Activated T-cell treated with anti-CD3 and anti-CD28 coated beads, Interleukin-2, amount 50 U/mL, for 24 hours (primary cell): ENCODE measurements at regions not wholly inside any gene's neighbourhood (a gene's known extent, or its start where the extent isn't known, plus 50 kb on each side); places are given as distances from the start of the nearest gene placed in this dataset.

Source experiments
- DNase-seq: peaks from one replicate; pipeline ENCODE4 v3.0.0-alpha.2; 2020
- H3K27ac Mint-ChIP-seq: 2 replicates; pipeline ENCODE4 v1.8.0; 2020; ENCODE audit warnings: mild to moderate bottlenecking, mixed read lengths
- H3K27me3 Mint-ChIP-seq: 2 replicates; pipeline ENCODE4 v1.8.0; 2020; ENCODE audit warnings: mixed read lengths
- H3K36me3 Mint-ChIP-seq: 2 replicates; pipeline ENCODE4 v1.8.0; 2020; ENCODE audit warnings: low read depth, mixed read lengths
- H3K4me1 Mint-ChIP-seq: 2 replicates; pipeline ENCODE4 v1.8.0; 2020; ENCODE audit warnings: low read depth, mixed read lengths
- H3K4me3 Mint-ChIP-seq: 2 replicates; pipeline ENCODE4 v1.8.0; 2020; ENCODE audit warnings: mild to moderate bottlenecking, moderate library complexity, mixed read lengths
- H3K9me3 Mint-ChIP-seq: 2 replicates; pipeline ENCODE4 v1.8.0; 2020; ENCODE audit warnings: mixed read lengths

- H3K36me3 Mint-ChIP-seq: no peaks in the 10 kb centered on the region
- no peaks in the 10 kb centered on the region for H3K4me1 Mint-ChIP-seq
- no peaks in the 10 kb centered on the region for H3K27me3 Mint-ChIP-seq
- no peak overlapping the region for H3K27ac Mint-ChIP-seq
- no peak overlapping the region for H3K4me3 Mint-ChIP-seq
- no peaks in the 10 kb centered on the region for H3K9me3 Mint-ChIP-seq
- DNase-seq: no peak
Measured at GRCh38 chr4:110793381-110793801, 170.5 kb upstream of the PITX2 start.

GRCh38 chr4:110793890-110794554 is 171.1 kb upstream of the PITX2 start:
- no peak for DNase-seq
- no peaks in the 10 kb centered on the region for H3K4me1 Mint-ChIP-seq
- H3K27ac Mint-ChIP-seq: no peak overlapping the region
- H3K27me3 Mint-ChIP-seq: no peaks in the 10 kb centered on the region
- H3K36me3 Mint-ChIP-seq: no peaks in the 10 kb centered on the region
- no peaks in the 10 kb centered on the region for H3K9me3 Mint-ChIP-seq
- no peak overlapping the region for H3K4me3 Mint-ChIP-seq

DNA sequence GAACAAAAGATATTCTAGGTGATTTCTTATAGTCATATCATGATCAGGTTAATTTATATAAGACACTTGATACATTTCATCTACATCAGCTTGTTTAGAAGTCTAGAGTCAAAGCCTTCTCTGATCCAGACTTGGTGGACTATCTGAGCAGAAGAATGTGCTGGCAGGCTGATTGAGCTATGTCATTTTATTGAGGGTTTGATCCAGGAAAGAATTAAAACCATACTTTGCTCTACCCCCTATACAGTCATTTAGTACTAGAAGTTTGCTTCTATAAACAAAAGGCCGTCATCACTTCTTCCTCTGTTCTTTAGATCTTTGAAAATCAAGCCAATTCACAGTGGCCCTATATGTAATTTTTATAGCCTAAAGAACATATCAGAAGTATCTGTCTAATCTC is 173.1 kb upstream of the PITX2 start:
- Mint-ChIP-seq H3K36me3 (no peaks in the 10 kb centered on the region), H3K9me3 (no peaks in the 10 kb centered on the region), H3K4me3 (no peak overlapping the region), H3K27me3 (no peaks in the 10 kb centered on the region), H3K27ac (no peak overlapping the region), H3K4me1 (no peaks in the 10 kb centered on the region)
- DNase-seq: no peak

DNA sequence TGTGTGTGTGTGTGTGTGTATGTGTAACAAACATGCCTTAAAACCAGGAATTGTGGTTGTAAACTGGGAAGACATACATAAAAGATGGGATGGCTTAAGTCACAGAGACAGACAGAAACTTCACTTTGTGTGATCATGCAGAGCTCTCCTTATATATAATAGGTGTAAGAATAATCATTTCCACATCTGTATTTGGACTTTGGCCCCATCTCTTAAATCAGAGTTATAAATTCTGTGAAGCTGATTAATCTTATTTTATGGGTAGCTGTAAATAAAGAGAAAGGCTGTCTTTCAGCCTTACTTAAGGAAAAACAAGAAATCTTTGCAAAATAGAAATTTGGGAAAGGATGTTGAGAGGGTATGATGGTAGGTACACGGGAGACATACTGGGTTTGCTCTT is 174.6 kb upstream of the PITX2 start:
- Mint-ChIP-seq H3K27me3 (no peaks in the 10 kb centered on the region), H3K36me3 (no peaks in the 10 kb centered on the region), H3K27ac (no peak overlapping the region), H3K4me3 (no peak overlapping the region), H3K4me1 (no peaks in the 10 kb centered on the region), H3K9me3 (no peaks in the 10 kb centered on the region)
- no peak for DNase-seq

GRCh38 chr4:110798687-110799086 is 175.8 kb upstream of the PITX2 start:
- Mint-ChIP-seq H3K27me3 (no peaks in the 10 kb centered on the region), H3K36me3 (no peaks in the 10 kb centered on the region), H3K4me1 (no peaks in the 10 kb centered on the region), H3K9me3 (no peaks in the 10 kb centered on the region), H3K4me3 (no peak overlapping the region), H3K27ac (no peak overlapping the region)
- no peak for DNase-seq

- no peak for DNase-seq
- Mint-ChIP-seq H3K4me3 (no peak overlapping the region), H3K36me3 (no peaks in the 10 kb centered on the region), H3K4me1 (no peaks in the 10 kb centered on the region), H3K9me3 (no peaks in the 10 kb centered on the region), H3K27ac (no peak overlapping the region), H3K27me3 (no peaks in the 10 kb centered on the region)
Measured at GRCh38 chr4:110799211-110799610, 176.3 kb upstream of the PITX2 start.

DNA sequence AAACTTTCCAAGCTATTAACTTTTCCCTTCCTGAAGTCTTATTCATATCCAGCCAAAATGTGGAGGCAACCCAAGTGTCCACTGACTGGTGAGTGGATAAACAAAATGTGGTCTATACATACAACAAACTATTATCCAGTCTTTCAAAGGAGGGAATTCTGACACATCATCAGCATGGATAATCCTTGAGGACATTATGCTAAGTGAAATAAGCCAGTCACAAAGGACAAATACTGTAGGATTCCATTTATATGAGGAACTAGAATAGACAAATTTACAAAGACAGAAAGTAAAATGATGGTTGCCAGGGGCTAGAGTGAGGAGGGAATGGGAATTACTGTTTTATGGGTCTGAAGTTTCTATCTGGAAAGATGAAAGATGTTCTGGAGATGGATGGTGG is 178.7 kb upstream of the PITX2 start:
- Mint-ChIP-seq H3K9me3 (no peaks in the 10 kb centered on the region), H3K27ac (no peak overlapping the region), H3K4me3 (no peak overlapping the region), H3K36me3 (no peaks in the 10 kb centered on the region), H3K27me3 (no peaks in the 10 kb centered on the region), H3K4me1 (no peaks in the 10 kb centered on the region)
- DNase-seq: no peak

DNA sequence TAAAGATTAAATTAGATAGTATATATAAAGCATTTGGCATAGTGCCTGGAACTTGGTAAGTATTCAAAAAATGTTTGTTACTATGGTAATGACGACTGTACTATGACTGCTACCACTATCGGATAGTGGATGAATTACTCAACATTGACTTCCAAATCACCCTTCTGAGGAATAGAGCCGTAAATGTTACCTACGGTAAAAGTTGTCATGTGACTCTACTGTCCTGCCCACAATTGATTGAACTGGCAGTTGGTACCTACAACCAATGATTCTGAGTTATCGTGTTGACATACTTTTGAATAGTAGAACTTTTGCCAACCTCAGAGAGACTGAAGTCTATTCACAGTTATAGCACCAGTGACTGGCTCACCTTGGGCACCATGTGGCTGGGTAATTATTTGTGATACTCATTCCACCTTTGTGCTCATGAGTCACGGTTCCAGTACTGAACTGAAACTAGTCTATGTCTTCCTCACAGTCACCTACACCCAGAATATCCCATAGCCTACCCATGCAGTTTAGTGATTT is 185.5 kb upstream of the PITX2 start:
- DNase-seq: no peak
- peaks cover 9% of the 10 kb centered on the region for H3K9me3 Mint-ChIP-seq
- H3K4me3 Mint-ChIP-seq: no peak overlapping the region
- no peaks in the 10 kb centered on the region for H3K36me3 Mint-ChIP-seq
- no peaks in the 10 kb centered on the region for H3K4me1 Mint-ChIP-seq
- no peak overlapping the region for H3K27ac Mint-ChIP-seq
- no peaks in the 10 kb centered on the region for H3K27me3 Mint-ChIP-seq

DNA sequence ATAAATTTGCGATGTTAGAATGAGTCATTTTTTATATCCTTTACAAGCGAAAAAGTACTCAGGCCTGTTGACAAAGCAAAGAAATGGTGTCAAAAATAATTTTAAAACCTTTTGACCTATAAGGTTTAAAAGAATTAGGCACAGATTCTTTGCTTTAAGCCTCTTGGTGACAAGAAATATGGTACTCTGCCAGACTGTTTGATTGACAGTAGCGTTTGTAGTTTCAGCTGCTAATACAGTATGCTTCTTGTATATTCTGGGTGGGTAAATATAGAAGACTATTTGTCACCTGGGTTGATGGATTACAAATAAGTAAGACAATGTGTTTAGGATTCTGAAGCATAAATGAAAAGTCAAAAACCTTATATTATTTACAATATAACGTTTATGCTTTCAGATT is 193.1 kb upstream of the PITX2 start:
- H3K4me1 Mint-ChIP-seq: no peaks in the 10 kb centered on the region
- H3K36me3 Mint-ChIP-seq: no peaks in the 10 kb centered on the region
- no peak overlapping the region for H3K27ac Mint-ChIP-seq
- H3K4me3 Mint-ChIP-seq: no peak overlapping the region
- DNase-seq: no peak
- H3K27me3 Mint-ChIP-seq: no peaks in the 10 kb centered on the region
- H3K9me3 Mint-ChIP-seq: no peaks in the 10 kb centered on the region

GRCh38 chr4:110816367-110816766 is 193.5 kb upstream of the PITX2 start:
- H3K36me3 Mint-ChIP-seq: no peaks in the 10 kb centered on the region
- H3K9me3 Mint-ChIP-seq: no peaks in the 10 kb centered on the region
- no peaks in the 10 kb centered on the region for H3K27me3 Mint-ChIP-seq
- no peaks in the 10 kb centered on the region for H3K4me1 Mint-ChIP-seq
- H3K27ac Mint-ChIP-seq: no peak overlapping the region
- H3K4me3 Mint-ChIP-seq: no peak overlapping the region
- no peak for DNase-seq

DNA sequence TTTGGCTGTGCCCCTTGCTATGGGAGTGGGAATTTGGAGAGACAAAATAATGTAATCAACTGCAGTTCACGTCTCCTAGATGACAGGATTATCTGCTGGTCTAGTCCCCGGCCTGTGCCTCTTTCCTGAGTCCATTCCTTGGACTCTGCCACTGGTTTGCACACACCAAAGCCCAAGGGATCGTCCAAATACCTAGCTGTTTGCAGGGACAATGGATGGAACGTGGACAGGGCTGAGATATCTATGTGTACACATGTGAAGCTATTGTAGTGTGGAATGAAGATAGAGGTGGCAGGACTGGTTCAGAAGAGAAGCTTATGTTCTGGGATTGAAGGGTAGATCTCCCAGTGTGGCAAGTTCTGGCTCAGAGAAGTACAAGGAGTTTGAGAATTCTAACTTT is 198.3 kb upstream of the PITX2 start:
- Mint-ChIP-seq H3K36me3 (no peaks in the 10 kb centered on the region), H3K4me3 (no peak overlapping the region), H3K4me1 (no peaks in the 10 kb centered on the region), H3K27me3 (no peaks in the 10 kb centered on the region), H3K9me3 (no peaks in the 10 kb centered on the region), H3K27ac (no peak overlapping the region)
- no peak for DNase-seq

DNA sequence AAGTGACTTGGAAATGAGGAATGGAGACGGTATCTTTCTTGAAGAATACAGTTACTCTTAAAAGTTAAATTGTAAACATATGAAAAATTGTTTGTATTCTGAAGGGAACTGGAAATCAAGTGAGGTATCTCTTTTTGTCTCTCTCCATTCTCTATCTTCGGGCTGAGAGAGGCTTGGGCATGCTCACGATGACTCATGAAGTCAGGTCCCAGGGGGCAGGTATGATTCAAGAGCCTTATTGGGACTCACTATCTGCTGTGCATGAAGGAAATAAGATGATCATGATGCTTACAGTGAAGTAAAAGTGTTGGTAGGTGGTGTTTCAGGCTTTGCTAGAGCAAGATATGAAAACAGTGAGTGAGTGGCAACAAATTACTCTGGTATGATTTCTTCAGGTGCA is 200.4 kb upstream of the PITX2 start:
- DNase-seq: no peak
- H3K4me1 Mint-ChIP-seq: no peaks in the 10 kb centered on the region
- no peaks in the 10 kb centered on the region for H3K27me3 Mint-ChIP-seq
- H3K9me3 Mint-ChIP-seq: no peaks in the 10 kb centered on the region
- no peak overlapping the region for H3K4me3 Mint-ChIP-seq
- no peak overlapping the region for H3K27ac Mint-ChIP-seq
- no peaks in the 10 kb centered on the region for H3K36me3 Mint-ChIP-seq

DNA sequence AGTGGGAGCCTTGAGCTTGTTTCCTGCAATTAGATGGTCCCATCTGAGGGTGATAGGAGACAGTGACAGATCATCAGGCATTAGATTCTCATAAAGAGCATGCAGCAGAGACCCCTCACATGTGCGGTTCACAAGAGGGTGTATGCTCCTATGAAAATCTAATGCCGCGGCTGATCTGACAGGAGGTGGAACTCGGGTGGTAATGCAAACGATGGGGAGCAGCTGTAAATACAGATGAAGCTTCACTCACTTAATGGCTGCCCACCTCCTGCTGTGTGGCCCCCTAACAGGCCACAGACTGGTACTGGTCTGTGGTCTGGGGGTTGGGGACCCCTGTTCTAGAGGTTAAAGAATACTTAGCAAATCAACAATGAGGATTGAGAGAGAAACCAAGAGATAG is 201.5 kb upstream of the PITX2 start:
- Mint-ChIP-seq H3K27me3 (no peaks in the 10 kb centered on the region), H3K4me3 (no peak overlapping the region), H3K9me3 (no peaks in the 10 kb centered on the region), H3K27ac (no peak overlapping the region), H3K36me3 (no peaks in the 10 kb centered on the region), H3K4me1 (no peaks in the 10 kb centered on the region)
- no peak for DNase-seq

DNA sequence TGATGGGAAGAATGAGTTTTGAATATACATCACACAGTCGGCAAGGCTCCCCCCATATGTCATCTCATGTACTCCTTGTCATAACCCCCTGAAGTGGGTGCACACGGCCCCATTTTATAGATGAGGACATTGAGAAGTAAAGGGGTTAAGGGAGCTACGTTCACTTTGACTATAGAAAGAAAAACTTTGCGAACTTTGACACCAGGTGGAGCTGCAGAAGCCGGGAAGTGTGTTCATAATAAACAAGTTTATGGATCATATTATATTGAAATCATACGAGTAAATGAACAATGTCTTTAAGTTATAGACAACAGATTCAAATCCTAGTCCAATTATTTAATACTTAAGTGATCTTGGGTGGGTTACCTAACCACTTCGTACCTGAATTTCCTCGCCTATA is 203.8 kb upstream of the PITX2 start:
- H3K27ac Mint-ChIP-seq: no peak overlapping the region
- no peaks in the 10 kb centered on the region for H3K9me3 Mint-ChIP-seq
- H3K27me3 Mint-ChIP-seq: no peaks in the 10 kb centered on the region
- H3K4me1 Mint-ChIP-seq: no peaks in the 10 kb centered on the region
- no peak overlapping the region for H3K4me3 Mint-ChIP-seq
- no peak for DNase-seq
- no peaks in the 10 kb centered on the region for H3K36me3 Mint-ChIP-seq

GRCh38 chr4:110830461-110830860 is 207.6 kb upstream of the PITX2 start:
- Mint-ChIP-seq H3K9me3 (no peaks in the 10 kb centered on the region), H3K36me3 (no peaks in the 10 kb centered on the region), H3K4me1 (no peaks in the 10 kb centered on the region), H3K27ac (no peak overlapping the region), H3K27me3 (no peaks in the 10 kb centered on the region), H3K4me3 (no peak overlapping the region)
- no peak for DNase-seq

GRCh38 chr4:110837896-110838450 is 215.1 kb upstream of the PITX2 start:
- Mint-ChIP-seq H3K27ac (no peak overlapping the region), H3K36me3 (no peaks in the 10 kb centered on the region), H3K27me3 (no peaks in the 10 kb centered on the region), H3K9me3 (no peaks in the 10 kb centered on the region), H3K4me1 (no peaks in the 10 kb centered on the region), H3K4me3 (no peak overlapping the region)
- no peak for DNase-seq
